Uterus (tissue), 3 donors: ENCODE measurements at regions not wholly inside any gene's neighbourhood (a gene's known extent, or its start where the extent isn't known, plus 50 kb on each side); places are given as distances from the start of the nearest gene placed in this dataset.

ENCODE experiments used
- DNase-seq, 2 donors: peaks; one replicate each; pipeline ENCODE4 v3.0.0-alpha.2; 2019 to 2020
- H3K27ac ChIP-seq, 2 donors: fragments of 200-600 bp; sonication (generic); 1 replicate in 1 of 2; 2 replicates in 1 of 2; pipeline ENCODE4 v1.5.1; 2016 to 2018
- H3K27me3 ChIP-seq, 2 donors: fragments of 200-600 bp; sonication (generic); one replicate each; pipeline ENCODE4 v1.5.1; 2018 to 2019; ENCODE audit warnings: control low read depth in 1 of 2
- H3K36me3 ChIP-seq, 2 donors: fragments of 200-600 bp; sonication (generic); one replicate each; pipeline ENCODE4 v1.5.1; 2019; ENCODE audit warnings: control low read depth in 1 of 2
- H3K4me1 ChIP-seq, 2 donors: fragments of 200-600 bp; sonication (generic); one replicate each; pipeline ENCODE4 v1.5.1; 2018 to 2019; ENCODE audit warnings: control low read depth in 1 of 2
- H3K4me3 ChIP-seq, 2 donors: fragments of 200-600 bp; sonication (generic); 1 replicate in 1 of 2; 2 replicates in 1 of 2; pipeline ENCODE4 v1.5.1; 2018 to 2019; ENCODE audit warnings: mild to moderate bottlenecking in 1 of 2
- H3K9me3 ChIP-seq, 2 donors: fragments of 200-600 bp; sonication (generic); one replicate each; pipeline ENCODE4 v1.5.1; 2019; ENCODE audit warnings: control low read depth in 1 of 2
- POLR2A ChIP-seq, 2 donors: fragments of 450-650 bp; IDR thresholded peaks; one replicate each; pipeline ENCODE4 v1.6.1; 2016; ENCODE audit warnings: antibody characterized with exemption in 2 of 2, mild to moderate bottlenecking in 1 of 2, moderate library complexity in 1 of 2
- intact Hi-C: fragments of 100-400 bp; cut with DNase I; formaldehyde crosslinking; loops from one replicate; pipeline ENCODE4 v1.15.1; 2023; ENCODE audit warnings: low total_unique reads
- TF ChIP-seq, protein P1 (sequence below), 4 experiments: fragments of 200-600 bp in 2 of 4; fragments of 450-650 bp in 2 of 4; sonication (generic) in 2 of 4; IDR thresholded peaks; one replicate each; pipeline ENCODE4 v1.5.1; 2016 to 2019; ENCODE audit warnings: antibody characterized with exemption in 4 of 4, mild to moderate bottlenecking in 2 of 4, moderate library complexity in 1 of 4
- donor health status: DM: yes; HTN: yes; CAD: no.

- TF ChIP-seq, protein P1, sequence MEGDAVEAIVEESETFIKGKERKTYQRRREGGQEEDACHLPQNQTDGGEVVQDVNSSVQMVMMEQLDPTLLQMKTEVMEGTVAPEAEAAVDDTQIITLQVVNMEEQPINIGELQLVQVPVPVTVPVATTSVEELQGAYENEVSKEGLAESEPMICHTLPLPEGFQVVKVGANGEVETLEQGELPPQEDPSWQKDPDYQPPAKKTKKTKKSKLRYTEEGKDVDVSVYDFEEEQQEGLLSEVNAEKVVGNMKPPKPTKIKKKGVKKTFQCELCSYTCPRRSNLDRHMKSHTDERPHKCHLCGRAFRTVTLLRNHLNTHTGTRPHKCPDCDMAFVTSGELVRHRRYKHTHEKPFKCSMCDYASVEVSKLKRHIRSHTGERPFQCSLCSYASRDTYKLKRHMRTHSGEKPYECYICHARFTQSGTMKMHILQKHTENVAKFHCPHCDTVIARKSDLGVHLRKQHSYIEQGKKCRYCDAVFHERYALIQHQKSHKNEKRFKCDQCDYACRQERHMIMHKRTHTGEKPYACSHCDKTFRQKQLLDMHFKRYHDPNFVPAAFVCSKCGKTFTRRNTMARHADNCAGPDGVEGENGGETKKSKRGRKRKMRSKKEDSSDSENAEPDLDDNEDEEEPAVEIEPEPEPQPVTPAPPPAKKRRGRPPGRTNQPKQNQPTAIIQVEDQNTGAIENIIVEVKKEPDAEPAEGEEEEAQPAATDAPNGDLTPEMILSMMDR (IDR thresholded peaks at IDR 0.05): no peak
- no peak for TF ChIP-seq POLR2A (IDR thresholded peaks at IDR 0.05)
- intact Hi-C loops: no loop called here
- no peak overlapping the region for H3K4me3 ChIP-seq
- H3K27me3 ChIP-seq: no peaks in the 10 kb centered on the region
- H3K4me1 ChIP-seq: no peaks in the 10 kb centered on the region
- H3K36me3 ChIP-seq: no peaks in the 10 kb centered on the region
- H3K9me3 ChIP-seq: no peaks in the 10 kb centered on the region
- no peak for DNase-seq
- no peak overlapping the region for H3K27ac ChIP-seq
Observed at GRCh38 chr7:35998481-35998880, 154.6 kb upstream of the EEPD1 start.

DNA sequence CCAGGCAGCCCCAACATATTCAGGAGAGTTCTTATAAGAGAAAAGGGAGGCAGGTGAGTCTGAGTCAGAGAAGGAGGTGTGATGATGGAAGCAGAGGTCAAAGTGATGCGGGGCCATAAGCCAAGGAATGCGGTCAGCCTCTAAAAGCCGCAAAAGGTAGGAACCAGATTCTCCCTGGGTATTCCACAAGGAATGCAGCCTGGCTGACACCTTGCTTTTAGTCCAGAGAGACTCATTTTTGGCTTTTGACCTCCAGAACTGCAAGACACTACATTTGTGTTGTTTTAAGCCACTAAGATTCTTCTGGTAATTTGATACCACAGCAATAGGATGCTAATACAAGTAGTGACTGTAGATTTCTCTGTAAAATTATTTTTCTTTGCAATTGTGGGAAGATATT lies 151.5 kb upstream of the EEPD1 start:
- TF ChIP-seq, protein P1 (IDR thresholded peaks at IDR 0.05): no peak
- TF ChIP-seq POLR2A (IDR thresholded peaks at IDR 0.05): no peak
- Histone ChIP-seq H3K4me3 (no peak overlapping the region), H3K36me3 (no peaks in the 10 kb centered on the region), H3K27me3 (no peaks in the 10 kb centered on the region), H3K9me3 (no peaks in the 10 kb centered on the region), H3K4me1 (no peaks in the 10 kb centered on the region), H3K27ac (no peak overlapping the region)
- no peak for DNase-seq
- intact Hi-C loops: no loop called here

DNA sequence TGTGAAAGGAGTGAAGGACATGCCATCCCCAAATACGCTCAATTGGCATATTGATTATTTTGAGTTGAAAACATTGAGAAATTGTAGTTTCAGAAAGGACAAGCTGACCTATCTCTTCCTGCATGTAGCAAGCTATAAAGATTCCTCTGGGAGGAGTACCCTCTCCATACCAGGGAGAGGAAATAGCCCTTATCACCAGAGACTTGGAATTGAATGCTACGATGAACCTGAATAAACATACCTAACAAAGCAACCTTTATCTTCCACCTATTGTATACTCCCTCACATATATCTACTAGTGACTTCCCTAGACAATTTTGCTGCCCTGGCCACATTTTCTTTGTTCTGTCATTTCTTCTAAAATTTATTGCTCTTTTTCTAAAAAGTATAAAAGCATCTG lies 150.2 kb upstream of the EEPD1 start:
- DNase-seq: no peak
- no peak overlapping the region for H3K27ac ChIP-seq
- TF ChIP-seq POLR2A (IDR thresholded peaks at IDR 0.05): no peak
- TF ChIP-seq, protein P1 (IDR thresholded peaks at IDR 0.05): no peak
- H3K4me1 ChIP-seq: no peaks in the 10 kb centered on the region
- no peak overlapping the region for H3K4me3 ChIP-seq
- H3K9me3 ChIP-seq: no peaks in the 10 kb centered on the region
- H3K27me3 ChIP-seq: no peaks in the 10 kb centered on the region
- intact Hi-C loops: no loop called here
- no peaks in the 10 kb centered on the region for H3K36me3 ChIP-seq

GRCh38 chr7:36003343-36003742 lies 149.7 kb upstream of the EEPD1 start:
- no peaks in the 10 kb centered on the region for H3K27me3 ChIP-seq
- H3K27ac ChIP-seq: no peak overlapping the region
- TF ChIP-seq, protein P1 (IDR thresholded peaks at IDR 0.05): no peak
- no peak for TF ChIP-seq POLR2A (IDR thresholded peaks at IDR 0.05)
- H3K36me3 ChIP-seq: no peaks in the 10 kb centered on the region
- DNase-seq: no peak
- no peak overlapping the region for H3K4me3 ChIP-seq
- no peaks in the 10 kb centered on the region for H3K9me3 ChIP-seq
- intact Hi-C loops: no loop called here
- H3K4me1 ChIP-seq: no peaks in the 10 kb centered on the region

- Histone ChIP-seq H3K4me3 (no peak overlapping the region), H3K4me1 (no peaks in the 10 kb centered on the region), H3K27ac (no peak overlapping the region), H3K9me3 (no peaks in the 10 kb centered on the region), H3K27me3 (no peaks in the 10 kb centered on the region), H3K36me3 (no peaks in the 10 kb centered on the region)
- intact Hi-C loops: no loop called here
- no peak for TF ChIP-seq POLR2A (IDR thresholded peaks at IDR 0.05)
- TF ChIP-seq, protein P1 (IDR thresholded peaks at IDR 0.05): no peak
- DNase-seq: no peak
Observed at GRCh38 chr7:36005293-36005692, 147.8 kb upstream of the EEPD1 start.
